NT2/D1 (cell line): ENCODE measurements at regions not wholly inside any gene's neighbourhood (a gene's known extent, or its start where the extent isn't known, plus 50 kb on each side); places are given as distances from the start of the nearest gene placed in this dataset.

Experiments
- SUZ12 ChIP-seq: IDR thresholded peaks from 2 replicates; pipeline ENCODE4 v1.6.1; 2011; ENCODE audit not compliant: insufficient read length, insufficient read depth; ENCODE audit errors: extremely low read depth
- YY1 ChIP-seq: IDR thresholded peaks from 2 replicates; pipeline ENCODE4 v1.6.1; 2011; ENCODE audit not compliant: insufficient read length, insufficient read depth
- ZNF274 ChIP-seq: IDR thresholded peaks from 2 replicates; pipeline ENCODE4 v1.6.1; 2011; ENCODE audit warnings: mild to moderate bottlenecking, low read depth, low read length

- TF ChIP-seq YY1, result no peak
- TF ChIP-seq ZNF274, result no peak
- no peak for TF ChIP-seq SUZ12
Measured at GRCh38 chr1:194233069-194233468, 1046.7 kb upstream of the B3GALT2 start.
